Gastroesophageal sphincter (tissue), 4 donors: ENCODE measurements at regions not wholly inside any gene's neighbourhood (a gene's known extent, or its start where the extent isn't known, plus 50 kb on each side); places are given as distances from the start of the nearest gene placed in this dataset.

Experiments
- ATAC-seq: fragments of 150-250 bp; one replicate; pipeline ENCODE4 v1.9.1; 2016; ENCODE audit warnings: mild to moderate bottlenecking, moderate library complexity
- H3K27ac ChIP-seq, 4 donors: fragments of 200-600 bp; sonication (generic) in 3 of 4; 1 replicate in 3 of 4; 2 replicates in 1 of 4; pipeline ENCODE4 v1.5.1; 2016 to 2019
- H3K27me3 ChIP-seq: fragments of 200-600 bp; sonication (generic); one replicate; pipeline ENCODE4 v1.5.1; 2019
- H3K36me3 ChIP-seq, 2 donors: fragments of 200-600 bp; sonication (generic); one replicate each; pipeline ENCODE4 v1.5.1; 2019; ENCODE audit warnings: control low read depth in 1 of 2
- H3K4me1 ChIP-seq, 3 donors: fragments of 200-600 bp; sonication (generic); 1 replicate in 2 of 3; 2 replicates in 1 of 3; pipeline ENCODE4 v1.5.1; 2016 to 2019; ENCODE audit warnings: control low read depth in 2 of 3
- H3K4me3 ChIP-seq, 2 donors: fragments of 200-600 bp; sonication (generic); one replicate each; pipeline ENCODE4 v1.5.1; 2019; ENCODE audit warnings: mild to moderate bottlenecking in 1 of 2, moderate library complexity in 1 of 2
- H3K9me3 ChIP-seq, 3 donors: fragments of 200-600 bp; sonication (generic); one replicate each; pipeline ENCODE4 v1.5.1; 2017 to 2019; ENCODE audit warnings: control low read depth in 2 of 3
- EP300 ChIP-seq: sonication (generic); formaldehyde crosslinking; IDR thresholded peaks from one replicate; pipeline ENCODE4 v1.6.1; 2017; ENCODE audit warnings: antibody characterized with exemption, mild to moderate bottlenecking
- POLR2A ChIP-seq, 2 donors: fragments of 450-650 bp; IDR thresholded peaks; one replicate each; pipeline ENCODE4 v1.6.1; 2017; ENCODE audit warnings: antibody characterized with exemption in 2 of 2, mild to moderate bottlenecking in 2 of 2, moderate library complexity in 1 of 2
- POLR2AphosphoS5 ChIP-seq: sonication (generic); formaldehyde crosslinking; IDR thresholded peaks from one replicate; pipeline ENCODE4 v1.6.1; 2017; ENCODE audit warnings: antibody characterized with exemption
- WGBS, 2 donors: methylation state at CpG; one replicate each; pipeline ENCODE4 v1.1.5; 2018; ENCODE audit warnings: low coverage in 1 of 2; 5-methylcytosine and 5-hydroxymethylcytosine counted together
- TF ChIP-seq, protein P1 (sequence below), 4 experiments: fragments of 200-600 bp in 2 of 4; fragments of 450-650 bp in 2 of 4; sonication (generic) in 1 of 4; IDR thresholded peaks; one replicate each; pipeline ENCODE4 v1.5.1; 2017 to 2019; ENCODE audit warnings: antibody characterized with exemption in 4 of 4, mild to moderate bottlenecking in 2 of 4, moderate library complexity in 2 of 4

DNA sequence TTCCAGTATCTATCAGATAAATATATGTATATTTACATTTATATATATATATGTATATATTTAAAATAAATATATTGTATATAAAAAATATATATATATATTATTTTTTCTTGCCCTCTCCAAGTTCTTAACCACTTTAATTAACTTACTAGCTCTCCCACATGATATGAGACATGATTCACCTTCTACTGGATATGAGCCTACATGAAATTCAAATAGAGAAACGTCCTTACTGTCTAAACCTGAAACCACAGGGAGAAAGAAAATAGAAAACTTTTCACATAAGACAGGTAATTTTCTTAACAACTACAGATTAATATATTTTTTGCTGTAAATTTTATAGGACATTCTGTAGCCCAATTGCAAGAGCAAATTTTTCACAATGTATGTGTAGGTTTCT, 391.6 kb downstream of the ETS1 start:
- ATAC-seq, result no peak
- no peaks in the 10 kb centered on the region for H3K4me1 ChIP-seq
- 56 to 64% methylated on average over 1 of the region's 1 CpG for WGBS, 2 donors
- H3K4me3 ChIP-seq, result no peak overlapping the region
- H3K27ac ChIP-seq, result no peak overlapping the region
- no peaks in the 10 kb centered on the region for H3K9me3 ChIP-seq
- no peaks in the 10 kb centered on the region for H3K27me3 ChIP-seq
- TF ChIP-seq POLR2AphosphoS5 (no peak), POLR2A (IDR thresholded peaks at IDR 0.05) (no peak)
- H3K36me3 ChIP-seq, result no peaks in the 10 kb centered on the region

DNA sequence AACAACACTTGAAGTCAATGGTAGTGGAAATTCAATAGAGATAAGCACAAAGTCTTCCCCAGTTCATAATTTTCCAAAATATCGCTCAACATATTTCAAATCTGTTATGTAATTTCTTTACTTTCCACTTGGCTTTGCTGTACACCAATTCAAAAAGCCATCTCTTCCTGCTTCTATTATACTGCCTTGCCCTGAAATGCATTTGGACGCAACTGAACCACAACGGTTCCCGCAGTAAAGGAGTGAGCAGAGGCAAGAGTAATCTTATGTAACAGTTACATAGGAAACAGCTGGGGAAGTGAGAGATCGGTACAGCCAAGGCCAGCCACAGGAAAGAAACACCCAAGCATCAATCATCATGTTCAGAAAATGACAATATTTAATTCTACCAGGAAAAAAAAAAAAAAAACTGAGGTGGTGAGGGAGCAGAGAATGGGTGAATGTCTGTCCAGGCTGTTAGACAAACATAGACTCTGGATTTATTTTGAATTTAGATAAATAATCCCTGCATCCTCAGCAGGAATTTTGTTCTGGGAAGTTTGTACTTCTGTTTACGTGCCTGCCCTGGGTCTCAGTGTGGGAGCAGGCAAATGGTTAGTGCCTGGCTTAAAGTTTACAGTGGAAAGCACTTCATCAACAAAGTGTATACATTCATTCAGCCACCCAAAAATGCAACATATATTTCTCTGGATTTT, 392.2 kb downstream of the ETS1 start:
- H3K27me3 ChIP-seq, result no peaks in the 10 kb centered on the region
- no peaks in the 10 kb centered on the region for H3K36me3 ChIP-seq
- H3K4me3 ChIP-seq, result no peak overlapping the region
- TF ChIP-seq EP300, result no peak
- TF ChIP-seq, protein P1, sequence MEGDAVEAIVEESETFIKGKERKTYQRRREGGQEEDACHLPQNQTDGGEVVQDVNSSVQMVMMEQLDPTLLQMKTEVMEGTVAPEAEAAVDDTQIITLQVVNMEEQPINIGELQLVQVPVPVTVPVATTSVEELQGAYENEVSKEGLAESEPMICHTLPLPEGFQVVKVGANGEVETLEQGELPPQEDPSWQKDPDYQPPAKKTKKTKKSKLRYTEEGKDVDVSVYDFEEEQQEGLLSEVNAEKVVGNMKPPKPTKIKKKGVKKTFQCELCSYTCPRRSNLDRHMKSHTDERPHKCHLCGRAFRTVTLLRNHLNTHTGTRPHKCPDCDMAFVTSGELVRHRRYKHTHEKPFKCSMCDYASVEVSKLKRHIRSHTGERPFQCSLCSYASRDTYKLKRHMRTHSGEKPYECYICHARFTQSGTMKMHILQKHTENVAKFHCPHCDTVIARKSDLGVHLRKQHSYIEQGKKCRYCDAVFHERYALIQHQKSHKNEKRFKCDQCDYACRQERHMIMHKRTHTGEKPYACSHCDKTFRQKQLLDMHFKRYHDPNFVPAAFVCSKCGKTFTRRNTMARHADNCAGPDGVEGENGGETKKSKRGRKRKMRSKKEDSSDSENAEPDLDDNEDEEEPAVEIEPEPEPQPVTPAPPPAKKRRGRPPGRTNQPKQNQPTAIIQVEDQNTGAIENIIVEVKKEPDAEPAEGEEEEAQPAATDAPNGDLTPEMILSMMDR (IDR thresholded peaks at IDR 0.05), result no peak
- no peak for TF ChIP-seq POLR2AphosphoS5
- TF ChIP-seq POLR2A (IDR thresholded peaks at IDR 0.05), result no peak
- no peaks in the 10 kb centered on the region for H3K9me3 ChIP-seq
- ATAC-seq, result peak; percentile 39
- no peak overlapping the region for H3K27ac ChIP-seq
- H3K4me1 ChIP-seq, result no peaks in the 10 kb centered on the region
- 49 to 81% methylated on average over 2 to 6 of the region's 6 CpGs for WGBS, 2 donors

DNA sequence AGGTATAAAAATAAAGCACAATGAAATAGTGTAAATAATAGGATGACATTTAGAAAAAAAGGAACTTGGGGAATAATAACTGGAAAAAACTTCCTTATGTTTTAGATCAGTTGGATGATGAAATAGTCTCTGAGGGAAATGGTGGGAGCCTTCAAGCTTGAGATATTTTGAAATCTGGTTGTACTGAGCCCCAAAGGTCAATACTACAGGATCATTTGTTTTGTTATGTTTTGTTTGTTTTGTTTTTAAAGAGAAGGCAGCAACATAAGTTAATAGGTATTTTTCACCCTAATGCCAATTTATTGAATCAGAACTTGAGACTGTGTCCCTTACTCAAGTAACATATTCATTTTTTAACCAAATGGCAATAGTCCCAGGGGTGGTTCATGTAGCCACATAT, 393.1 kb downstream of the ETS1 start:
- no peaks in the 10 kb centered on the region for H3K9me3 ChIP-seq
- no peaks in the 10 kb centered on the region for H3K4me1 ChIP-seq
- no peak overlapping the region for H3K27ac ChIP-seq
- no peak overlapping the region for H3K4me3 ChIP-seq
- H3K27me3 ChIP-seq, result no peaks in the 10 kb centered on the region
- no peaks in the 10 kb centered on the region for H3K36me3 ChIP-seq
- TF ChIP-seq POLR2A (IDR thresholded peaks at IDR 0.05), result no peak
- TF ChIP-seq, protein P1 (IDR thresholded peaks at IDR 0.05), result no peak
- no peak for TF ChIP-seq EP300
- TF ChIP-seq POLR2AphosphoS5, result no peak
- no peak for ATAC-seq

DNA sequence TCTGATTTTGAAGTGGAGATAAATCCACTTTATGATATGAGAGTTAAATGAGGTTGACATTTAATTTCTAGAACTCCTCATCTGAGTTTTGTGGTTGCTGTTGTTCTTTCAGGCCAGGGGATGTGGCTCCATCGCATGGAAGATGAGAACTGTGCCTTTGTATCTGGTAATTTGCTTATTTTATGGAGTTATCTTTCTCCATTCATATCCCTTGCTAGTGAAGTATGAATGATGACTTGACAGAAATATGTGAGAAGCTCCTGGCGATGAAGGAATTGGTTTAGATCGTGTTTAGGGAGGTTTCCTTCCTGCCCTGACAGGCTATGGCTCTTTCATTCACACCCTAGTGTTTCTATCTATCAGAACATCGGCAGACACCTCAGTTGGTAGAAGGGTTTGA, 393.7 kb downstream of the ETS1 start:
- no peaks in the 10 kb centered on the region for H3K36me3 ChIP-seq
- 78 to 89% methylated on average over 2 to 4 of the region's 4 CpGs for WGBS, 2 donors
- H3K9me3 ChIP-seq, result no peaks in the 10 kb centered on the region
- no peak for TF ChIP-seq POLR2A (IDR thresholded peaks at IDR 0.05)
- no peak for TF ChIP-seq POLR2AphosphoS5
- no peak for TF ChIP-seq EP300
- TF ChIP-seq, protein P1 (IDR thresholded peaks at IDR 0.05), result no peak
- peaks cover 0 to 2% (median 0%) of the 10 kb centered on the region in 3 donors for H3K4me1 ChIP-seq
- ATAC-seq, result no peak
- no peak overlapping the region for H3K4me3 ChIP-seq
- H3K27me3 ChIP-seq, result no peaks in the 10 kb centered on the region
- H3K27ac ChIP-seq, result no peak overlapping the region

DNA sequence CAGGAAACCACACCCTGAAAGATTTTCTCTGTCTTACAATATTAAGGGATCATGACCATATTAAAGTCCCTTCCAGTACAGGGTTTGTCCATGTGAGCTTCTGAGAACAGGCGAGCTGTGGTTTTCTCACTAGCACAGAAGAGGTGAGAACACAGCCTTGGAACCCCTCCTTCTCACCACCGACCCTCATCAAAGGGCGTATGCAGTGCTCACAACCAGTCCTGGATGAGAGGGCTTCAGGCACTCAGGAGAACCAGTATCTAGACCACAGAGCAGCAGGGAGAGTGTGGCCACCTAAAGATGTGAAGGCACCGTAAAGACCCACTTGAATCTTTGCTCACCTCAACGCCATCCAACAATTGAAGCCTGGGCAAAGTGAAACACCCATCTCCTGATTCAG, 397.0 kb downstream of the ETS1 start:
- no peak for TF ChIP-seq POLR2AphosphoS5
- TF ChIP-seq POLR2A (IDR thresholded peaks at IDR 0.05), result no peak
- no peak for TF ChIP-seq EP300
- Histone ChIP-seq H3K27ac (no peak overlapping the region), H3K4me3 (no peak overlapping the region), H3K36me3 (no peaks in the 10 kb centered on the region), H3K9me3 (no peaks in the 10 kb centered on the region), H3K4me1 (peaks cover 0 to 8% (median 0%) of the 10 kb centered on the region in 3 donors), H3K27me3 (no peaks in the 10 kb centered on the region)
- no peak for ATAC-seq
- WGBS, 2 donors, result 100% methylated on average over 1 of the region's 5 CpGs

DNA sequence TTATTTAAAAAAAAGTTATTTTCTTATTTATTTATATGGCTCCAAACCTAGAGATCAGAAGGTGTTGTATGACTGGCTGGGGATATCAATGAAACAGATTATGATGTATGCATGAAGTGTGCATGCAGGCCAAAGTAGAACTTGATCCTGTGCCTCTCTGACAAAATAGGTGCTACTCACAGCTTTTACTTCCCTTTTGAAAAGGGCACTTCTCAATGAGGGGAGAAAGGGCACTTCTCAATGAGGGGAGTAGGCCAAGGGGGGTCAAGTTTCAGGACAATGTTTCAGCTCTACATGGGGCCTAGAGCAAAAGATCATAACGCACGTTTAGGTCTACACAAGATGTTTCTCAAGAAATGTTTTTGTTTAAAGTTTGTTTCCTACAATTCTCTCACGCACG, 397.5 kb downstream of the ETS1 start:
- Histone ChIP-seq H3K36me3 (no peaks in the 10 kb centered on the region), H3K9me3 (no peaks in the 10 kb centered on the region), H3K4me3 (no peak overlapping the region), H3K27ac (no peak overlapping the region), H3K4me1 (peaks cover 0 to 8% (median 0%) of the 10 kb centered on the region in 3 donors), H3K27me3 (no peaks in the 10 kb centered on the region)
- TF ChIP-seq POLR2A (IDR thresholded peaks at IDR 0.05), result no peak
- no peak for TF ChIP-seq POLR2AphosphoS5
- TF ChIP-seq, protein P1 (IDR thresholded peaks at IDR 0.05), result no peak
- no peak for TF ChIP-seq EP300
- ATAC-seq, result no peak
- 87 to 90% methylated on average over 4 of the region's 4 CpGs for WGBS, 2 donors
